Natural killer cell (primary cell): ENCODE measurements at regions not wholly inside any gene's neighbourhood (a gene's known extent, or its start where the extent isn't known, plus 50 kb on each side); places are given as distances from the start of the nearest gene placed in this dataset.

ENCODE experiments used
- ATAC-seq, 3 donors: fragments of 150-1000 bp in 2 of 3; fragments of 200-7000 bp in 1 of 3; cut with Tn5 transposase; 1 replicate in 1 of 3; 2 replicates in 2 of 3; pipeline ENCODE4 v1.10.0; 2021; ENCODE audit warnings: mild to moderate bottlenecking in 2 of 3, moderate library complexity in 2 of 3
- DNase-seq, 2 donors: peaks; one replicate each; pipeline versions ENCODE4 v3.0.0 to v3.0.0-alpha.2; 2013 to 2021; ENCODE audit warnings: mixed read lengths in 1 of 2
- H3K27ac ChIP-seq: one replicate; pipeline ENCODE4 v1.5.1; 2013; ENCODE audit warnings: mild to moderate bottlenecking, low read length
- H3K27me3 ChIP-seq: one replicate; pipeline ENCODE4 v1.6.1; 2013; ENCODE audit warnings: low read length; ENCODE audit not compliant: control insufficient read depth, insufficient read depth
- H3K36me3 ChIP-seq: one replicate; pipeline ENCODE4 v1.6.1; 2013; ENCODE audit warnings: low read length; ENCODE audit not compliant: control insufficient read depth, insufficient read depth
- H3K4me1 ChIP-seq: one replicate; pipeline ENCODE4 v1.6.1; 2013; ENCODE audit warnings: low read length; ENCODE audit not compliant: control insufficient read depth, insufficient read depth
- H3K4me3 ChIP-seq: one replicate; pipeline ENCODE4 v1.5.1; 2013; ENCODE audit warnings: low read length
- H3K9me3 ChIP-seq: one replicate; pipeline ENCODE4 v1.6.1; 2013; ENCODE audit warnings: low read length; ENCODE audit not compliant: control insufficient read depth, insufficient read depth
- H3K27ac Mint-ChIP-seq, 2 donors: one replicate each; pipeline ENCODE4 v1.8.0; 2022; ENCODE audit warnings: mild to moderate bottlenecking in 2 of 2, mixed read lengths in 2 of 2, moderate library complexity in 1 of 2
- H3K27me3 Mint-ChIP-seq, 2 donors: one replicate each; pipeline ENCODE4 v1.8.0; 2022; ENCODE audit warnings: low read depth in 2 of 2, mixed read lengths in 2 of 2
- H3K36me3 Mint-ChIP-seq: one replicate; pipeline ENCODE4 v1.8.0; 2022; ENCODE audit warnings: mixed read lengths
- H3K4me1 Mint-ChIP-seq, 2 donors: one replicate each; pipeline ENCODE4 v1.8.0; 2022; ENCODE audit warnings: mixed read lengths in 2 of 2
- H3K4me3 Mint-ChIP-seq: one replicate; pipeline ENCODE4 v1.8.0; 2022; ENCODE audit warnings: mild to moderate bottlenecking, moderate library complexity, mixed read lengths
- H3K9me3 Mint-ChIP-seq, 2 donors: one replicate each; pipeline ENCODE4 v1.8.0; 2022; ENCODE audit warnings: mixed read lengths in 2 of 2
- WGBS: methylation state at CpG from one replicate; pipeline ENCODE4 v1.1.7; 2013; ENCODE audit warnings: missing lambda C conversion rate; ENCODE audit not compliant: insufficient coverage; 5-methylcytosine and 5-hydroxymethylcytosine counted together
- intact Hi-C: fragments of 100-400 bp; cut with micrococcal nuclease; formaldehyde crosslinking; loops from one replicate; pipeline ENCODE4 v1.14.2; 2022
- TF ChIP-seq, protein P1 (sequence below): fragments of 200-600 bp; IDR thresholded peaks from one replicate; pipeline ENCODE4 v1.8.0; 2022; ENCODE audit warnings: antibody characterized with exemption

- no peaks in the 10 kb centered on the region for H3K9me3 ChIP-seq
- no peak overlapping the region for H3K27ac Mint-ChIP-seq
- intact Hi-C loops = no loop called here
- no peak overlapping the region for H3K4me3 Mint-ChIP-seq
- TF ChIP-seq, protein P1, sequence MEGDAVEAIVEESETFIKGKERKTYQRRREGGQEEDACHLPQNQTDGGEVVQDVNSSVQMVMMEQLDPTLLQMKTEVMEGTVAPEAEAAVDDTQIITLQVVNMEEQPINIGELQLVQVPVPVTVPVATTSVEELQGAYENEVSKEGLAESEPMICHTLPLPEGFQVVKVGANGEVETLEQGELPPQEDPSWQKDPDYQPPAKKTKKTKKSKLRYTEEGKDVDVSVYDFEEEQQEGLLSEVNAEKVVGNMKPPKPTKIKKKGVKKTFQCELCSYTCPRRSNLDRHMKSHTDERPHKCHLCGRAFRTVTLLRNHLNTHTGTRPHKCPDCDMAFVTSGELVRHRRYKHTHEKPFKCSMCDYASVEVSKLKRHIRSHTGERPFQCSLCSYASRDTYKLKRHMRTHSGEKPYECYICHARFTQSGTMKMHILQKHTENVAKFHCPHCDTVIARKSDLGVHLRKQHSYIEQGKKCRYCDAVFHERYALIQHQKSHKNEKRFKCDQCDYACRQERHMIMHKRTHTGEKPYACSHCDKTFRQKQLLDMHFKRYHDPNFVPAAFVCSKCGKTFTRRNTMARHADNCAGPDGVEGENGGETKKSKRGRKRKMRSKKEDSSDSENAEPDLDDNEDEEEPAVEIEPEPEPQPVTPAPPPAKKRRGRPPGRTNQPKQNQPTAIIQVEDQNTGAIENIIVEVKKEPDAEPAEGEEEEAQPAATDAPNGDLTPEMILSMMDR = no peak
- 74% methylated on average over 10 of the region's 11 CpGs for WGBS
- no peaks in the 10 kb centered on the region for H3K4me1 Mint-ChIP-seq
- ATAC-seq = no peak
- no peaks in the 10 kb centered on the region for H3K27me3 ChIP-seq
- no peak overlapping the region for H3K27ac ChIP-seq
- no peaks in the 10 kb centered on the region for H3K36me3 Mint-ChIP-seq
- no peaks in the 10 kb centered on the region for H3K4me1 ChIP-seq
- peaks cover 0 to 3% of the 10 kb centered on the region in 2 donors for H3K27me3 Mint-ChIP-seq
- no peak overlapping the region for H3K4me3 ChIP-seq
- no peak for DNase-seq
- H3K9me3 Mint-ChIP-seq = no peaks in the 10 kb centered on the region
- no peaks in the 10 kb centered on the region for H3K36me3 ChIP-seq
Measured at GRCh38 chr20:56691325-56691998, 62.4 kb downstream of the TFAP2C start.

GRCh38 chr20:56693217-56693616, 64.1 kb downstream of the TFAP2C start:
- 86% methylated on average over 5 of the region's 5 CpGs for WGBS

GRCh38 chr20:56697476-56697875, 68.4 kb downstream of the TFAP2C start:
- no peak overlapping the region for H3K4me3 Mint-ChIP-seq
- H3K27ac Mint-ChIP-seq = no peak overlapping the region
- Histone ChIP-seq H3K9me3 (no peaks in the 10 kb centered on the region), H3K27me3 (no peaks in the 10 kb centered on the region), H3K4me3 (no peak overlapping the region), H3K36me3 (no peaks in the 10 kb centered on the region), H3K27ac (no peak overlapping the region), H3K4me1 (no peaks in the 10 kb centered on the region)
- TF ChIP-seq, protein P1 = no peak
- H3K9me3 Mint-ChIP-seq = no peaks in the 10 kb centered on the region
- WGBS = 89% methylated on average over 11 of the region's 11 CpGs
- no peaks in the 10 kb centered on the region for H3K36me3 Mint-ChIP-seq
- intact Hi-C loops = no loop called here
- H3K27me3 Mint-ChIP-seq = peaks cover 0 to 3% of the 10 kb centered on the region in 2 donors
- no peak for ATAC-seq
- H3K4me1 Mint-ChIP-seq = no peaks in the 10 kb centered on the region
- no peak for DNase-seq

More at GRCh38 chr20:56693217-56693616, 64.1 kb downstream of the TFAP2C start:
- Mint-ChIP-seq H3K36me3 (no peaks in the 10 kb centered on the region), H3K9me3 (no peaks in the 10 kb centered on the region), H3K4me3 (no peak overlapping the region), H3K27ac (no peak overlapping the region), H3K27me3 (peaks cover 0 to 3% of the 10 kb centered on the region in 2 donors), H3K4me1 (no peaks in the 10 kb centered on the region)
- no peak overlapping the region for H3K27ac ChIP-seq
- H3K4me3 ChIP-seq = no peak overlapping the region
- H3K36me3 ChIP-seq = no peaks in the 10 kb centered on the region
- no peaks in the 10 kb centered on the region for H3K27me3 ChIP-seq
- no peaks in the 10 kb centered on the region for H3K4me1 ChIP-seq
- no peaks in the 10 kb centered on the region for H3K9me3 ChIP-seq
- intact Hi-C loops = no loop called here
- TF ChIP-seq, protein P1 = no peak
- DNase-seq = no peak
- ATAC-seq = peak in 1 of 3 donors; percentile 25

DNA sequence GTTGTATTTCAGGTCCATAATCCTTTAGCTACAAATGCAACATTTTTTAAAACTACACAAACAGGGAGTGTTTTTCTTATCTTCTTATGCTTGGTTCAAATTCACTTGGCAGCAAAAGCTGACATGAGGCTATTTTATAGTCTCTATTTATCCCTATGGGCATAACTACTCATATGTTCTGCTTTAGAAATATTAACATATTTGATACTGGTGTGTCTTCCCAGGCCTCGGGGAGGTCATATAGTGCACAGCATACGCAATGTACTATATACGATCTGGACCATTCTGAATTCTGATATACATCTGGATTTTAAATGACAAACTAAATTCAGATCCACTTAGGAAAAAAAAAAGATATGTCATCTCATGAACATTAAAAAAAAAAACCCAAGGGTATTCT, 69.2 kb downstream of the TFAP2C start:
- Mint-ChIP-seq H3K4me3 (no peak overlapping the region), H3K9me3 (no peaks in the 10 kb centered on the region), H3K4me1 (no peaks in the 10 kb centered on the region), H3K27ac (no peak overlapping the region), H3K36me3 (no peaks in the 10 kb centered on the region), H3K27me3 (no peaks in the 10 kb centered on the region)
- Histone ChIP-seq H3K27me3 (no peaks in the 10 kb centered on the region), H3K36me3 (no peaks in the 10 kb centered on the region), H3K4me3 (no peak overlapping the region), H3K27ac (no peak overlapping the region), H3K4me1 (no peaks in the 10 kb centered on the region), H3K9me3 (no peaks in the 10 kb centered on the region)
- intact Hi-C loops = no loop called here
- TF ChIP-seq, protein P1 = no peak
- DNase-seq (no peak), ATAC-seq (no peak)
- 96% methylated on average over 3 of the region's 3 CpGs for WGBS
